ENCODE measurements at regions not wholly inside any gene's neighbourhood (a gene's known extent, or its start where the extent isn't known, plus 50 kb on each side); places are given as distances from the start of the nearest gene placed in this dataset.

GRCh38 chr18:25725501-25725900 lies 364.9 kb downstream of the SS18 start:
- DNase-seq: no peak
- Histone ChIP-seq H3K9me3 (ENCODE audit: insufficient read depth, low read length, severe bottlenecking) (no peaks in the 10 kb centered on the region), H2AFZ (ENCODE audit: low read depth, low read length) (no peak overlapping the region), H3K4me2 (ENCODE audit: insufficient read depth, low read length) (no peak overlapping the region), H3K4me3 (ENCODE audit: low read depth in 1 of 2, low read length in 2 of 2) (no peak overlapping the region), H3K36me3 (ENCODE audit: insufficient read depth, low read length) (no peaks in the 10 kb centered on the region), H3K79me2 (ENCODE audit: insufficient read depth, low read length) (no peaks in the 10 kb centered on the region), H4K20me1 (ENCODE audit: insufficient read depth, low read length) (no peaks in the 10 kb centered on the region), H3K27ac (ENCODE audit: low read length) (no peak overlapping the region), H3K27me3 (ENCODE audit: insufficient read depth, low read length, poor library complexity) (no peaks in the 10 kb centered on the region), H3K4me1 (ENCODE audit: insufficient read depth, low read length) (no peaks in the 10 kb centered on the region), H3K9ac (ENCODE audit: low read depth, low read length) (no peak overlapping the region)
- TF ChIP-seq EZH2 (IDR thresholded peaks at IDR 0.05; ENCODE audit: borderline replicate concordance, low read depth, low read length, severe bottlenecking): no peak
- TF ChIP-seq, protein P1, sequence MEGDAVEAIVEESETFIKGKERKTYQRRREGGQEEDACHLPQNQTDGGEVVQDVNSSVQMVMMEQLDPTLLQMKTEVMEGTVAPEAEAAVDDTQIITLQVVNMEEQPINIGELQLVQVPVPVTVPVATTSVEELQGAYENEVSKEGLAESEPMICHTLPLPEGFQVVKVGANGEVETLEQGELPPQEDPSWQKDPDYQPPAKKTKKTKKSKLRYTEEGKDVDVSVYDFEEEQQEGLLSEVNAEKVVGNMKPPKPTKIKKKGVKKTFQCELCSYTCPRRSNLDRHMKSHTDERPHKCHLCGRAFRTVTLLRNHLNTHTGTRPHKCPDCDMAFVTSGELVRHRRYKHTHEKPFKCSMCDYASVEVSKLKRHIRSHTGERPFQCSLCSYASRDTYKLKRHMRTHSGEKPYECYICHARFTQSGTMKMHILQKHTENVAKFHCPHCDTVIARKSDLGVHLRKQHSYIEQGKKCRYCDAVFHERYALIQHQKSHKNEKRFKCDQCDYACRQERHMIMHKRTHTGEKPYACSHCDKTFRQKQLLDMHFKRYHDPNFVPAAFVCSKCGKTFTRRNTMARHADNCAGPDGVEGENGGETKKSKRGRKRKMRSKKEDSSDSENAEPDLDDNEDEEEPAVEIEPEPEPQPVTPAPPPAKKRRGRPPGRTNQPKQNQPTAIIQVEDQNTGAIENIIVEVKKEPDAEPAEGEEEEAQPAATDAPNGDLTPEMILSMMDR (IDR thresholded peaks at IDR 0.05; ENCODE audit: borderline replicate concordance, extremely low read depth, low read length, poor library complexity, severe bottlenecking): no peak
- ATAC-seq (ENCODE audit: insufficient read depth, low read depth): no peak

GRCh38 chr18:25724997-25725396 lies 365.4 kb downstream of the SS18 start:
- H4K20me1 ChIP-seq (ENCODE audit: insufficient read depth, low read length): no peaks in the 10 kb centered on the region
- H3K9me3 ChIP-seq (ENCODE audit: insufficient read depth, low read length, severe bottlenecking): no peaks in the 10 kb centered on the region
- H3K27me3 ChIP-seq (ENCODE audit: insufficient read depth, low read length, poor library complexity): no peaks in the 10 kb centered on the region
- no peaks in the 10 kb centered on the region for H3K4me1 ChIP-seq (ENCODE audit: insufficient read depth, low read length)
- H3K4me3 ChIP-seq (ENCODE audit: low read depth in 1 of 2, low read length in 2 of 2): no peak overlapping the region
- H3K36me3 ChIP-seq (ENCODE audit: insufficient read depth, low read length): no peaks in the 10 kb centered on the region
- TF ChIP-seq, protein P1 (IDR thresholded peaks at IDR 0.05; ENCODE audit: borderline replicate concordance, extremely low read depth, low read length, poor library complexity, severe bottlenecking): no peak
- no peak for TF ChIP-seq EZH2 (IDR thresholded peaks at IDR 0.05; ENCODE audit: borderline replicate concordance, low read depth, low read length, severe bottlenecking)
- no peak for ATAC-seq (ENCODE audit: insufficient read depth, low read depth)
- no peaks in the 10 kb centered on the region for H3K79me2 ChIP-seq (ENCODE audit: insufficient read depth, low read length)
- H3K27ac ChIP-seq (ENCODE audit: low read length): no peak overlapping the region
- H3K4me2 ChIP-seq (ENCODE audit: insufficient read depth, low read length): no peak overlapping the region
- H3K9ac ChIP-seq (ENCODE audit: low read depth, low read length): no peak overlapping the region
- no peak overlapping the region for H2AFZ ChIP-seq (ENCODE audit: low read depth, low read length)
- DNase-seq: no peak

DNA sequence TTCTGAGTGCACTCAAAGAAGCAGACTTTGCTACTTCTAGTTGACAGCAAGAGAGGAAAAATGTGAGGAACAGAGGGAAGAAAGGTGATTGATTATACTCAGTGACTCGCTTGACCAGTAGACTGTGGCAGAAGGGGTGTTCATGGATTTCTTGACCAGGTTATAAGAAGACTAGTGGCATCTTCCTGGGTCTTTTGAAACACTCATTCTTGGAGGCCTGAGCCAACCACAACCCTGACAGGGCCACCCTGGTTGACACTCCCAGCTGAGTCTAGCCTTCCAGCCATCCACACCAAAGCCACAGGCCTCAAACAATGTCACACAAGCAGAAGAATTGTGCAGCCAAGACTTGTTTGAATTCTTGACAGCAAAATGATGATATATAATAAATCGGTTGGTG lies 366.3 kb downstream of the SS18 start:
- H3K4me3 ChIP-seq (ENCODE audit: low read depth in 1 of 2, low read length in 2 of 2): no peak overlapping the region
- TF ChIP-seq, protein P1 (IDR thresholded peaks at IDR 0.05; ENCODE audit: borderline replicate concordance, extremely low read depth, low read length, poor library complexity, severe bottlenecking): no peak
- TF ChIP-seq EZH2 (IDR thresholded peaks at IDR 0.05; ENCODE audit: borderline replicate concordance, low read depth, low read length, severe bottlenecking): no peak
- no peak overlapping the region for H3K9ac ChIP-seq (ENCODE audit: low read depth, low read length)
- H2AFZ ChIP-seq (ENCODE audit: low read depth, low read length): no peak overlapping the region
- H3K4me1 ChIP-seq (ENCODE audit: insufficient read depth, low read length): no peaks in the 10 kb centered on the region
- no peak overlapping the region for H3K4me2 ChIP-seq (ENCODE audit: insufficient read depth, low read length)
- H3K36me3 ChIP-seq (ENCODE audit: insufficient read depth, low read length): no peaks in the 10 kb centered on the region
- ATAC-seq (ENCODE audit: insufficient read depth, low read depth) (no peak), DNase-seq (no peak)
- no peak overlapping the region for H3K27ac ChIP-seq (ENCODE audit: low read length)
- H4K20me1 ChIP-seq (ENCODE audit: insufficient read depth, low read length): no peaks in the 10 kb centered on the region
- H3K9me3 ChIP-seq (ENCODE audit: insufficient read depth, low read length, severe bottlenecking): no peaks in the 10 kb centered on the region
- H3K79me2 ChIP-seq (ENCODE audit: insufficient read depth, low read length): no peaks in the 10 kb centered on the region
- no peaks in the 10 kb centered on the region for H3K27me3 ChIP-seq (ENCODE audit: insufficient read depth, low read length, poor library complexity)

DNA sequence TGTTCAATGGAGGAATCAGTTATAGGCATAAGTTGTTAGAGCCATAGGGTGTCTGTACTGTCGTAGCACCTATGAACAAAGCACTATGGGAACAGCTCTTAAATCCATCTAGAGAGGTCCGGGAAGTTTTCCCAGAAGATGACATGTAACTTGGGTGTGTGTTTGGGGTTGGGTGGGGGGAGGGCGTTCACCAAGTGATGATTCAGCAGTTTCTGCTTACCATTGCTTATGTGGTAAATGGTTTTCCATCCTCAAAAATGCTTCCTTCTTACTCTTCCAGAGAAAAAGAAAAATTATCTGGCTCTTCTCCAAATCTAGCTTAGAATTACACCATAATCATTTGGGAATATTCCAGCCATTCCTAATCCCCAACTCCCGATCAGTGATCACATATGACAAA lies 361.1 kb upstream of the ZNF521 start:
- DNase-seq: no peak
- Histone ChIP-seq H3K4me2 (ENCODE audit: insufficient read depth, low read length) (no peak overlapping the region), H4K20me1 (ENCODE audit: insufficient read depth, low read length) (no peaks in the 10 kb centered on the region), H2AFZ (ENCODE audit: low read depth, low read length) (no peak overlapping the region), H3K79me2 (ENCODE audit: insufficient read depth, low read length) (no peaks in the 10 kb centered on the region), H3K36me3 (ENCODE audit: insufficient read depth, low read length) (no peaks in the 10 kb centered on the region), H3K4me3 (ENCODE audit: low read depth in 1 of 2, low read length in 2 of 2) (no peak overlapping the region), H3K27ac (ENCODE audit: low read length) (no peak overlapping the region), H3K9me3 (ENCODE audit: insufficient read depth, low read length, severe bottlenecking) (no peaks in the 10 kb centered on the region), H3K9ac (ENCODE audit: low read depth, low read length) (no peak overlapping the region), H3K27me3 (ENCODE audit: insufficient read depth, low read length, poor library complexity) (peaks cover 22% of the 10 kb centered on the region), H3K4me1 (ENCODE audit: insufficient read depth, low read length) (no peaks in the 10 kb centered on the region)
- TF ChIP-seq EZH2 (IDR thresholded peaks at IDR 0.05; ENCODE audit: borderline replicate concordance, low read depth, low read length, severe bottlenecking): no peak
- TF ChIP-seq, protein P1 (IDR thresholded peaks at IDR 0.05; ENCODE audit: borderline replicate concordance, extremely low read depth, low read length, poor library complexity, severe bottlenecking): no peak
- no peak for ATAC-seq (ENCODE audit: insufficient read depth, low read depth)
